HepG2 (cell line): ENCODE measurements at regions not wholly inside any gene's neighbourhood (a gene's known extent, or its start where the extent isn't known, plus 50 kb on each side); places are given as distances from the start of the nearest gene placed in this dataset.

ENCODE experiments used
- ATAC-seq: fragments of 200-7000 bp; cut with Tn5 transposase; 3 replicates; pipeline ENCODE4 v1.9.1; 2020; ENCODE audit warnings: mild to moderate bottlenecking, moderate library complexity
- BruUV-seq: library from RNA; stranded (reverse); fragments of 400-500 nt; replicated peaks from 2 replicates; lab custom pipeline; 2021; lab: Mats Ljungman, UMichigan
- CTCF ChIA-PET: fragments of 300-600 bp; formaldehyde crosslinking; extraction: SDS; loops from one replicate; lab custom pipeline; 2021; ENCODE audit warnings: low total read pairs, inconsistent platforms, low intra/inter-chr PET ratio; lab: Yijun Ruan, JAX
- POLR2A ChIA-PET: fragments of 350-600 bp; sonication (Branson Sonifier 250); formaldehyde crosslinking; loops from one replicate; lab custom pipeline; 2020; ENCODE audit warnings: antibody characterized with exemption, inconsistent platforms; lab: Yijun Ruan, JAX
- DNase-seq: peaks from one replicate; pipeline ENCODE4 v3.0.0-alpha.2; 2015; ENCODE audit warnings: low spot score
- FAIRE-seq: peaks from 3 replicates; lab custom pipeline; 2011; peaks lifted over from hg19 to GRCh38; lab: Jason Lieb, UNC
- H2AFZ ChIP-seq: one replicate; pipeline ENCODE4 v1.6.1; 2011; ENCODE audit warnings: low read length, inconsistent platforms
- H3K27ac ChIP-seq: fragments of 300-600 bp; 3 replicates; pipeline ENCODE4 v1.8.0; 2011; ENCODE audit warnings: mixed run types, mild to moderate bottlenecking, mixed read lengths, low read length, inconsistent platforms; ENCODE audit not compliant: insufficient read depth; ENCODE audit errors: extremely low read length
- H3K27me3 ChIP-seq, 2 experiments: fragments of 200-600 bp in 1 of 2; 2 replicates in 1 of 2; 3 replicates in 1 of 2; pipeline versions ENCODE4 v1.6.0 to v1.8.0; 2011; ENCODE audit warnings: low read length in 2 of 2, mild to moderate bottlenecking in 2 of 2, moderate library complexity in 2 of 2, inconsistent platforms in 1 of 2; ENCODE audit not compliant: insufficient read depth in 2 of 2, control insufficient read depth in 1 of 2
- H3K36me3 ChIP-seq, 2 experiments: fragments of 200-600 bp in 1 of 2; replicated peaks in 1 of 2; 2 replicates in 1 of 2; 3 replicates in 1 of 2; pipeline versions ENCODE4 v1.5.1 to v1.8.0; 2011; ENCODE audit warnings: low read length in 2 of 2, inconsistent platforms in 1 of 2; ENCODE audit not compliant: insufficient read depth in 2 of 2, control insufficient read depth in 1 of 2
- H3K4me1 ChIP-seq: 2 replicates; pipeline ENCODE4 v1.5.1; 2012; ENCODE audit warnings: low read length, inconsistent platforms; ENCODE audit not compliant: insufficient read depth
- H3K4me2 ChIP-seq: 2 replicates; pipeline ENCODE4 v1.6.0; 2011; ENCODE audit warnings: low read depth, low read length, inconsistent platforms
- H3K4me3 ChIP-seq, 3 experiments: fragments of 200-600 bp in 1 of 3; sonication (generic), shearing (Covaris generic) in 1 of 3; replicated peaks in 1 of 3; 2 replicates each; pipeline ENCODE4 v1.5.1; 2011 to 2016; ENCODE audit warnings: low read length in 3 of 3, inconsistent platforms in 2 of 3, low read depth in 2 of 3, mild to moderate bottlenecking in 2 of 3, control low read depth in 1 of 3, mixed read lengths in 1 of 3; ENCODE audit not compliant: insufficient read depth in 1 of 3
- H3K79me2 ChIP-seq: one replicate; pipeline ENCODE4 v1.6.1; 2011; ENCODE audit warnings: low read length, inconsistent platforms; ENCODE audit not compliant: insufficient read depth
- H3K9ac ChIP-seq: 2 replicates; pipeline ENCODE4 v1.6.0; 2011; ENCODE audit warnings: mild to moderate bottlenecking, low read depth, low read length, inconsistent platforms; ENCODE audit not compliant: insufficient read depth
- H3K9me3 ChIP-seq: 2 replicates; pipeline ENCODE4 v1.5.1; 2012; ENCODE audit warnings: mild to moderate bottlenecking, low read length
- H4K20me1 ChIP-seq: 2 replicates; pipeline ENCODE4 v1.6.0; 2011; ENCODE audit warnings: inconsistent platforms, mild to moderate bottlenecking, low read length, moderate library complexity; ENCODE audit not compliant: insufficient read depth
- ATF7 ChIP-seq, 2 experiments: fragments of 450-650 bp in 1 of 2; sonication (generic) in 1 of 2; formaldehyde crosslinking in 1 of 2; IDR thresholded peaks; 2 replicates each; pipeline versions ENCODE4 v1.4.0 to v1.6.1; 2016 to 2020; ENCODE audit warnings: antibody characterized with exemption in 1 of 2, mild to moderate bottlenecking in 1 of 2, missing genetic modification reagents in 1 of 2
- CBX1 ChIP-seq: IDR thresholded peaks from one replicate; pipeline ENCODE4 v1.6.1; 2016; ENCODE audit warnings: antibody characterized with exemption, low read depth
- GFI1 ChIP-seq: sonication (generic); formaldehyde crosslinking; IDR thresholded peaks from 2 replicates; pipeline ENCODE4 v1.5.0; 2020; ENCODE audit warnings: missing genetic modification reagents, mild to moderate bottlenecking, borderline replicate concordance
- POGZ ChIP-seq: sonication (generic); formaldehyde crosslinking; IDR thresholded peaks from 2 replicates; pipeline ENCODE4 v1.4.0; 2020; ENCODE audit warnings: mild to moderate bottlenecking, missing genetic modification reagents
- SMARCC2 ChIP-seq: fragments of 450-650 bp; IDR thresholded peaks from 2 replicates; pipeline ENCODE4 v1.6.1; 2017; ENCODE audit warnings: antibody characterized with exemption, mild to moderate bottlenecking
- THYN1 ChIP-seq: sonication (generic); formaldehyde crosslinking; IDR thresholded peaks from 2 replicates; pipeline ENCODE4 v1.8.1; 2023; ENCODE audit warnings: low read depth, mild to moderate bottlenecking, moderate library complexity, missing genetic modification reagents, borderline replicate concordance
- TP53 ChIP-seq: sonication (generic); formaldehyde crosslinking; conservative IDR thresholded peaks from 2 replicates; pipeline ENCODE4 v1.4.0; 2020; ENCODE audit warnings: missing genetic modification reagents
- TRIM24 ChIP-seq: sonication (generic); formaldehyde crosslinking; IDR thresholded peaks from 2 replicates; pipeline ENCODE4 v1.8.0; 2022; ENCODE audit warnings: mild to moderate bottlenecking, missing genetic modification reagents
- ZC3H13 ChIP-seq: sonication (generic); formaldehyde crosslinking; IDR thresholded peaks from 2 replicates; pipeline ENCODE4 v1.8.1; 2023; ENCODE audit warnings: mild to moderate bottlenecking, missing genetic modification reagents, moderate library complexity
- ZC3H4 ChIP-seq: sonication (generic); formaldehyde crosslinking; IDR thresholded peaks from 2 replicates; pipeline ENCODE4 v1.4.0; 2020; ENCODE audit warnings: missing genetic modification reagents, borderline replicate concordance
- ZNF234 ChIP-seq: sonication (generic); formaldehyde crosslinking; conservative IDR thresholded peaks from 2 replicates; pipeline ENCODE4 v1.5.1; 2020; ENCODE audit warnings: mild to moderate bottlenecking, missing genetic modification reagents
- ZNF256 ChIP-seq: sonication (generic); formaldehyde crosslinking; conservative IDR thresholded peaks from 2 replicates; pipeline ENCODE4 v1.4.0; 2020; ENCODE audit warnings: missing genetic modification reagents
- ZNF556 ChIP-seq: sonication (generic); formaldehyde crosslinking; IDR thresholded peaks from 2 replicates; pipeline ENCODE4 v1.4.0; 2020; ENCODE audit warnings: mild to moderate bottlenecking, missing genetic modification reagents, borderline replicate concordance
- ZNF749 ChIP-seq: sonication (generic); formaldehyde crosslinking; IDR thresholded peaks from 2 replicates; pipeline ENCODE4 v1.8.0; 2022; ENCODE audit warnings: mild to moderate bottlenecking, missing genetic modification reagents, moderate library complexity, borderline replicate concordance
- ZXDC ChIP-seq: sonication (generic); formaldehyde crosslinking; IDR thresholded peaks from 2 replicates; pipeline ENCODE4 v1.5.0; 2020; ENCODE audit warnings: mild to moderate bottlenecking, missing genetic modification reagents
- WGBS: methylation state at CpG from one replicate; pipeline ENCODE4 v1.1.6; 2017; ENCODE audit warnings: low lambda C conversion rate; 5-methylcytosine and 5-hydroxymethylcytosine counted together
- in situ Hi-C: cut with HindIII; loops from 2 replicates; pipeline ENCODE4 v1.10.0; 2017; ENCODE audit warnings: low pct_unique_long_range_greater_than_20kb; ENCODE audit not compliant: extremely low pct_ligation_motif_present
- intact Hi-C: fragments of 100-400 bp; cut with micrococcal nuclease; formaldehyde crosslinking; loops from one replicate; pipeline ENCODE4 v1.10.0; 2022; ENCODE audit not compliant: unreplicated experiment
- TF ChIP-seq, protein P1 (sequence below): sonication (generic); formaldehyde crosslinking; IDR thresholded peaks from 2 replicates; pipeline ENCODE4 v1.5.0; 2020; ENCODE audit warnings: mild to moderate bottlenecking, missing genetic modification reagents, moderate library complexity
- TF ChIP-seq, protein P2 (sequence below): sonication (generic); formaldehyde crosslinking; IDR thresholded peaks from 2 replicates; pipeline ENCODE4 v1.8.0; 2022; ENCODE audit warnings: missing genetic modification reagents, mild to moderate bottlenecking, inconsistent platforms, borderline replicate concordance

GRCh38 chr19:30119180-30119908, 177.3 kb downstream of the URI1 start:
- Histone ChIP-seq H3K4me1 (no peaks in the 10 kb centered on the region), H3K4me3 (no peak overlapping the region), H3K27ac (no peak overlapping the region), H4K20me1 (no peaks in the 10 kb centered on the region), H3K79me2 (no peaks in the 10 kb centered on the region), H2AFZ (no peak overlapping the region), H3K27me3 (peaks cover 0 to 21% of the 10 kb centered on the region in 2 experiments; a peak in 4 of 5 replicates), H3K9ac (no peak overlapping the region), H3K36me3 (no peaks in the 10 kb centered on the region), H3K4me2 (no peak overlapping the region), H3K9me3 (no peaks in the 10 kb centered on the region)
- DNase-seq (no peak), ATAC-seq (no peak), FAIRE-seq (no peak)
- TF ChIP-seq, protein P1, sequence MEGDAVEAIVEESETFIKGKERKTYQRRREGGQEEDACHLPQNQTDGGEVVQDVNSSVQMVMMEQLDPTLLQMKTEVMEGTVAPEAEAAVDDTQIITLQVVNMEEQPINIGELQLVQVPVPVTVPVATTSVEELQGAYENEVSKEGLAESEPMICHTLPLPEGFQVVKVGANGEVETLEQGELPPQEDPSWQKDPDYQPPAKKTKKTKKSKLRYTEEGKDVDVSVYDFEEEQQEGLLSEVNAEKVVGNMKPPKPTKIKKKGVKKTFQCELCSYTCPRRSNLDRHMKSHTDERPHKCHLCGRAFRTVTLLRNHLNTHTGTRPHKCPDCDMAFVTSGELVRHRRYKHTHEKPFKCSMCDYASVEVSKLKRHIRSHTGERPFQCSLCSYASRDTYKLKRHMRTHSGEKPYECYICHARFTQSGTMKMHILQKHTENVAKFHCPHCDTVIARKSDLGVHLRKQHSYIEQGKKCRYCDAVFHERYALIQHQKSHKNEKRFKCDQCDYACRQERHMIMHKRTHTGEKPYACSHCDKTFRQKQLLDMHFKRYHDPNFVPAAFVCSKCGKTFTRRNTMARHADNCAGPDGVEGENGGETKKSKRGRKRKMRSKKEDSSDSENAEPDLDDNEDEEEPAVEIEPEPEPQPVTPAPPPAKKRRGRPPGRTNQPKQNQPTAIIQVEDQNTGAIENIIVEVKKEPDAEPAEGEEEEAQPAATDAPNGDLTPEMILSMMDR (CRISPR knock-in tag), result no peak
- TF ChIP-seq SMARCC2 (no peak), ZNF234 (CRISPR knock-in tag) (no peak), THYN1 (CRISPR knock-in tag) (no peak), ZC3H4 (CRISPR knock-in tag) (no peak), ZNF749 (CRISPR knock-in tag) (no peak), ATF7 (IDR thresholded peaks at IDR 0.05) (no peak), ATF7 (CRISPR knock-in tag; IDR thresholded peaks at IDR 0.05) (no peak), ZC3H13 (no peak), CBX1 (no peak), ZXDC (CRISPR knock-in tag) (no peak), TP53 (CRISPR knock-in tag) (no peak), GFI1 (CRISPR knock-in tag) (no peak), POGZ (CRISPR knock-in tag) (no peak), TRIM24 (no peak), ZNF256 (CRISPR knock-in tag) (no peak), ZNF556 (no peak)
- TF ChIP-seq, protein P2, sequence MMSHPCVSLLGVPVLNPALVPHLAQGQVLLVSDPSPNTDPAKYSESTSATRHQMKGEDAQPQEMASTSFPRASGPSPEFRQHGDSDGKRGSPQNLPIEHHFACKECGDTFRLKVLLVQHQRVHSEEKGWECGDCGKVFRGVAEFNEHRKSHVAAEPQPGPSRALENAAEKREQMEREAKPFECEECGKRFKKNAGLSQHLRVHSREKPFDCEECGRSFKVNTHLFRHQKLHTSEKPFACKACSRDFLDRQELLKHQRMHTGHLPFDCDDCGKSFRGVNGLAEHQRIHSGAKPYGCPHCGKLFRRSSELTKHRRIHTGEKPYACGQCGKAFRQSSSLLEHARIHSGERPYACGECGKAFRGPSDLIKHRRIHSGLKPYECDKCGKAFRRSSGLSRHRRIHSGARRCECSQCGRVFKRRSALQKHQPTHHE (CRISPR knock-in tag), result no peak
- no TSS peak for BruUV-seq
- ChIA-PET CTCF (no interaction called here), POLR2A (no interaction called here)
- in situ Hi-C loops (no loop called here), intact Hi-C loops (no loop called here)
- WGBS, result 13% methylated on average over 7 of the region's 12 CpGs
